Neural cell (in vitro differentiated cells): ENCODE measurements at regions not wholly inside any gene's neighbourhood (a gene's known extent, or its start where the extent isn't known, plus 50 kb on each side); places are given as distances from the start of the nearest gene placed in this dataset.

Experiments used
- H2AFZ ChIP-seq: fragments of 200-600, 300-800 bp; sonication (generic), shearing (Covaris generic); 2 replicates; pipeline ENCODE4 v1.6.0; 2014; ENCODE audit warnings: low read depth, mild to moderate bottlenecking, antibody characterized with exemption, low read length, moderate library complexity
- H3F3A ChIP-seq: fragments of 200-600 bp; shearing (Covaris generic); 2 replicates; pipeline ENCODE4 v1.6.1; 2016; ENCODE audit warnings: mild to moderate bottlenecking, moderate library complexity, mixed read lengths, antibody characterized with exemption, low read length; ENCODE audit not compliant: insufficient read depth, poor library complexity, severe bottlenecking
- H3K27ac ChIP-seq: fragments of 200-600, 300-800 bp; sonication (generic), shearing (Covaris generic); 2 replicates; pipeline ENCODE4 v1.5.1; 2014; ENCODE audit warnings: mild to moderate bottlenecking, low read length, moderate library complexity
- H3K27me3 ChIP-seq: fragments of 300-800, 200-600 bp; sonication (generic), shearing (Covaris generic); 2 replicates; pipeline ENCODE4 v1.6.0; 2014; ENCODE audit warnings: mild to moderate bottlenecking, low read depth, low read length, moderate library complexity; ENCODE audit not compliant: insufficient read depth
- H3K36me3 ChIP-seq: fragments of 300-800, 200-600 bp; sonication (generic), shearing (Covaris generic); 2 replicates; pipeline ENCODE4 v1.5.1; 2014; ENCODE audit warnings: mild to moderate bottlenecking, antibody characterized with exemption, low read length, moderate library complexity; ENCODE audit not compliant: insufficient read depth
- H3K4me2 ChIP-seq: fragments of 300-800, 200-600 bp; sonication (generic), shearing (Covaris generic); 2 replicates; pipeline ENCODE4 v1.6.0; 2014; ENCODE audit warnings: mild to moderate bottlenecking, low read length
- H3K4me3 ChIP-seq: fragments of 300-800, 200-600 bp; sonication (generic), shearing (Covaris generic); 2 replicates; pipeline ENCODE4 v1.5.1; 2014; ENCODE audit warnings: mild to moderate bottlenecking, low read length, moderate library complexity
- H3K79me2 ChIP-seq: fragments of 200-600 bp; shearing (Covaris generic); replicated peaks from 2 replicates; pipeline ENCODE4 v1.6.0; 2014; ENCODE audit warnings: mild to moderate bottlenecking, low read length, moderate library complexity; ENCODE audit not compliant: insufficient read depth
- H3K9ac ChIP-seq: fragments of 300-800, 200-600 bp; sonication (generic), shearing (Covaris generic); 2 replicates; pipeline ENCODE4 v1.6.1; 2016; ENCODE audit warnings: mild to moderate bottlenecking, low read length, mixed read lengths
- H3K9me2 ChIP-seq: fragments of 200-600 bp; shearing (Covaris generic); 2 replicates; pipeline ENCODE4 v1.6.1; 2016; ENCODE audit warnings: mild to moderate bottlenecking, low read length, mixed read lengths; ENCODE audit not compliant: insufficient read depth
- H3K9me3 ChIP-seq: fragments of 200-600, 300-800 bp; sonication (generic), shearing (Covaris generic); 2 replicates; pipeline ENCODE4 v1.6.1; 2016; ENCODE audit warnings: mild to moderate bottlenecking, mixed run types, low read length, moderate library complexity, mixed read lengths
- H4K20me1 ChIP-seq: fragments of 200-600 bp; shearing (Covaris generic); 2 replicates; pipeline ENCODE4 v1.6.1; 2016; ENCODE audit warnings: mild to moderate bottlenecking, mixed run types; ENCODE audit not compliant: insufficient read depth
- EP300 ChIP-seq: fragments of 450-650 bp; conservative IDR thresholded peaks from 2 replicates; pipeline ENCODE4 v1.6.1; 2014; ENCODE audit warnings: antibody characterized with exemption, mild to moderate bottlenecking, moderate library complexity; ENCODE audit not compliant: poor library complexity, severe bottlenecking
- EZH2 ChIP-seq: fragments of 200-600, 300-800 bp; shearing (Covaris generic), sonication (generic); IDR thresholded peaks from 2 replicates; pipeline ENCODE4 v1.6.1; 2014; ENCODE audit warnings: antibody characterized with exemption, low read length, borderline replicate concordance, mild to moderate bottlenecking; ENCODE audit not compliant: insufficient read depth, poor library complexity, severe bottlenecking
- MXI1 ChIP-seq: fragments of 450-650 bp; conservative IDR thresholded peaks from 2 replicates; pipeline ENCODE4 v1.6.1; 2014; ENCODE audit warnings: antibody characterized with exemption, mild to moderate bottlenecking; ENCODE audit not compliant: poor library complexity, severe bottlenecking
- POLR2AphosphoS5 ChIP-seq: IDR thresholded peaks from 2 replicates; pipeline ENCODE4 v1.6.1; 2012
- RAD21 ChIP-seq: fragments of 450-650 bp; conservative IDR thresholded peaks from 2 replicates; pipeline ENCODE4 v1.6.1; 2014; ENCODE audit warnings: antibody characterized with exemption, mild to moderate bottlenecking, moderate library complexity
- SMC3 ChIP-seq: fragments of 450-650 bp; conservative IDR thresholded peaks from 2 replicates; pipeline ENCODE4 v1.6.1; 2014; ENCODE audit warnings: antibody characterized with exemption, mild to moderate bottlenecking, moderate library complexity; ENCODE audit not compliant: poor library complexity
- TAF1 ChIP-seq: IDR thresholded peaks from 2 replicates; pipeline ENCODE4 v1.6.1; 2012; ENCODE audit warnings: low read depth
- TF ChIP-seq, protein P1 (sequence below): IDR thresholded peaks from 2 replicates; pipeline ENCODE4 v1.6.1; 2012; ENCODE audit warnings: borderline replicate concordance
- TF ChIP-seq, protein P2 (sequence below): fragments of 450-650 bp; IDR thresholded peaks from 2 replicates; pipeline ENCODE4 v1.5.1; 2014; ENCODE audit warnings: antibody characterized with exemption, mild to moderate bottlenecking, moderate library complexity; ENCODE audit not compliant: poor library complexity, severe bottlenecking

DNA sequence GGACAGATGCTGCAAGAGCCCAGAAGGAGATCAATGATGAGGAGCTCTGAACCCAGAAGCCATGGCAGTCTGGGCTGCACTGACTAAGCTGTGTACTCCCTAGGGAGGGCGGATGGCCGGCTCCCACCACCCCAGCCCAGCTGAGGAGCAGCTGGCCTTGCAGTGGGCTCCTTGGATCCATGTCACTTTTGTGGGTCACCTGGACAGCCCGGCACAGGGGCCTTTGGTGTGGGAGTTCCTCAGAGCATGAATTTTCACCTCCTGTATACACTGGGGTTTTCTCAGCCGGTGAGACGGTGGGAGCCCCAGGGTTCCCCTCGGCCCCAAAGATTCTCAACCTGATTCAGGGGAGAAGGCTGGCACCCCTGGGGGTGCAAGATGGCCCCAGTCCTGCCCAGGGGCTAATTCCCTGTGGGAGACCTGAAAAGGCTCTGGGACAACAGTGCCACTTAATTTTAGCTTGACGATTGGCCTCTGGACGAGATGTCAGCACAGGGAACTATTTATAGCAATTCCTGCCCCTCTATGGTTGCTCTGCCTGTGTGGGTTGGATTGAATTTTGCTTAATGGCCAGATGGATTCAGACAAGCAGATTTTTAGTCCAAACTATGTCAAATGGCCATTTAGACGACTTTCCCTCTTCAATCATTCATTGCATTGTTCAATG is 121.6 kb upstream of the PMEPA1 start:
- H2AFZ ChIP-seq: no peak overlapping the region

DNA sequence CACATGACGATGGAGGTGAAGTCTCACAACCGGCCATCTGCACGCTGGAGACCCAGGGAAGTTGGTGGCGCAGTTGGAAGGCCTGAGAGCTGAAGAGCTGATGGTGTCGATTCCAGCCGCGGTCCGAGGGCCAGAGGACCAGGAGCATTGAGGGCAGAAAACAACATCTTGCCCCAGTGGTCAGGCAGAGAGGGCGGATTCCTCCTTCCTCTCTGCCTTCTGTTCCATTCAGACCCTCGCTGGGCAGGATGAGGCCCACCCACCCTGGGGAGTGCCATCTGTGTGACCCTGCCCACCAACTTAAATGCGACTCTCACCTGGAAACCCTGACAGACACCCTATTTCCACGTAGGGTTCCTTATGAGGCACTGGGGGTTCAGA is 120.7 kb upstream of the PMEPA1 start:
- no peak overlapping the region for H3K4me3 ChIP-seq
- H3K79me2 ChIP-seq: no peaks in the 10 kb centered on the region
- TF ChIP-seq POLR2AphosphoS5 (no peak), EZH2 (no peak), SMC3 (no peak), RAD21 (no peak), EP300 (no peak), MXI1 (no peak), TAF1 (no peak)
- TF ChIP-seq, protein P1, sequence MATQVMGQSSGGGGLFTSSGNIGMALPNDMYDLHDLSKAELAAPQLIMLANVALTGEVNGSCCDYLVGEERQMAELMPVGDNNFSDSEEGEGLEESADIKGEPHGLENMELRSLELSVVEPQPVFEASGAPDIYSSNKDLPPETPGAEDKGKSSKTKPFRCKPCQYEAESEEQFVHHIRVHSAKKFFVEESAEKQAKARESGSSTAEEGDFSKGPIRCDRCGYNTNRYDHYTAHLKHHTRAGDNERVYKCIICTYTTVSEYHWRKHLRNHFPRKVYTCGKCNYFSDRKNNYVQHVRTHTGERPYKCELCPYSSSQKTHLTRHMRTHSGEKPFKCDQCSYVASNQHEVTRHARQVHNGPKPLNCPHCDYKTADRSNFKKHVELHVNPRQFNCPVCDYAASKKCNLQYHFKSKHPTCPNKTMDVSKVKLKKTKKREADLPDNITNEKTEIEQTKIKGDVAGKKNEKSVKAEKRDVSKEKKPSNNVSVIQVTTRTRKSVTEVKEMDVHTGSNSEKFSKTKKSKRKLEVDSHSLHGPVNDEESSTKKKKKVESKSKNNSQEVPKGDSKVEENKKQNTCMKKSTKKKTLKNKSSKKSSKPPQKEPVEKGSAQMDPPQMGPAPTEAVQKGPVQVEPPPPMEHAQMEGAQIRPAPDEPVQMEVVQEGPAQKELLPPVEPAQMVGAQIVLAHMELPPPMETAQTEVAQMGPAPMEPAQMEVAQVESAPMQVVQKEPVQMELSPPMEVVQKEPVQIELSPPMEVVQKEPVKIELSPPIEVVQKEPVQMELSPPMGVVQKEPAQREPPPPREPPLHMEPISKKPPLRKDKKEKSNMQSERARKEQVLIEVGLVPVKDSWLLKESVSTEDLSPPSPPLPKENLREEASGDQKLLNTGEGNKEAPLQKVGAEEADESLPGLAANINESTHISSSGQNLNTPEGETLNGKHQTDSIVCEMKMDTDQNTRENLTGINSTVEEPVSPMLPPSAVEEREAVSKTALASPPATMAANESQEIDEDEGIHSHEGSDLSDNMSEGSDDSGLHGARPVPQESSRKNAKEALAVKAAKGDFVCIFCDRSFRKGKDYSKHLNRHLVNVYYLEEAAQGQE: no peak
- TF ChIP-seq, protein P2, sequence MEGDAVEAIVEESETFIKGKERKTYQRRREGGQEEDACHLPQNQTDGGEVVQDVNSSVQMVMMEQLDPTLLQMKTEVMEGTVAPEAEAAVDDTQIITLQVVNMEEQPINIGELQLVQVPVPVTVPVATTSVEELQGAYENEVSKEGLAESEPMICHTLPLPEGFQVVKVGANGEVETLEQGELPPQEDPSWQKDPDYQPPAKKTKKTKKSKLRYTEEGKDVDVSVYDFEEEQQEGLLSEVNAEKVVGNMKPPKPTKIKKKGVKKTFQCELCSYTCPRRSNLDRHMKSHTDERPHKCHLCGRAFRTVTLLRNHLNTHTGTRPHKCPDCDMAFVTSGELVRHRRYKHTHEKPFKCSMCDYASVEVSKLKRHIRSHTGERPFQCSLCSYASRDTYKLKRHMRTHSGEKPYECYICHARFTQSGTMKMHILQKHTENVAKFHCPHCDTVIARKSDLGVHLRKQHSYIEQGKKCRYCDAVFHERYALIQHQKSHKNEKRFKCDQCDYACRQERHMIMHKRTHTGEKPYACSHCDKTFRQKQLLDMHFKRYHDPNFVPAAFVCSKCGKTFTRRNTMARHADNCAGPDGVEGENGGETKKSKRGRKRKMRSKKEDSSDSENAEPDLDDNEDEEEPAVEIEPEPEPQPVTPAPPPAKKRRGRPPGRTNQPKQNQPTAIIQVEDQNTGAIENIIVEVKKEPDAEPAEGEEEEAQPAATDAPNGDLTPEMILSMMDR: no peak
- H3F3A ChIP-seq: no peaks in the 10 kb centered on the region
- no peak overlapping the region for H3K9ac ChIP-seq
- H3K9me3 ChIP-seq: no peaks in the 10 kb centered on the region
- H2AFZ ChIP-seq: no peak overlapping the region
- H3K27ac ChIP-seq: no peak overlapping the region
- H3K36me3 ChIP-seq: no peaks in the 10 kb centered on the region
- H4K20me1 ChIP-seq: no peaks in the 10 kb centered on the region
- H3K27me3 ChIP-seq: no peaks in the 10 kb centered on the region
- H3K4me2 ChIP-seq: no peak overlapping the region
- H3K9me2 ChIP-seq: no peaks in the 10 kb centered on the region

More for the DNA sequence above, 121.6 kb upstream of the PMEPA1 start:
- Histone ChIP-seq H3K27me3 (no peaks in the 10 kb centered on the region), H3K9me2 (no peaks in the 10 kb centered on the region), H3K9ac (no peak overlapping the region), H3K27ac (no peak overlapping the region), H4K20me1 (no peaks in the 10 kb centered on the region), H3K36me3 (no peaks in the 10 kb centered on the region), H3K9me3 (no peaks in the 10 kb centered on the region), H3K4me2 (no peak overlapping the region), H3K4me3 (no peak overlapping the region), H3F3A (no peaks in the 10 kb centered on the region), H3K79me2 (no peaks in the 10 kb centered on the region)
- TF ChIP-seq TAF1 (no peak), EZH2 (no peak), SMC3 (no peak), MXI1 (no peak), RAD21 (no peak), EP300 (no peak), POLR2AphosphoS5 (no peak)
- TF ChIP-seq, protein P2: no peak
- TF ChIP-seq, protein P1: no peak
